Stomach smooth muscle (tissue), 2 donors: ENCODE measurements at regions not wholly inside any gene's neighbourhood (a gene's known extent, or its start where the extent isn't known, plus 50 kb on each side); places are given as distances from the start of the nearest gene placed in this dataset.

Experiments used
- H3K27ac ChIP-seq: one replicate; pipeline ENCODE4 v1.7.0; 2013; ENCODE audit warnings: mild to moderate bottlenecking, low read length, inconsistent platforms
- H3K27me3 ChIP-seq, 2 donors: one replicate each; pipeline ENCODE4 v1.7.0; 2013; ENCODE audit warnings: low read length in 2 of 2; ENCODE audit not compliant: insufficient read depth in 2 of 2, control insufficient read depth in 1 of 2
- H3K36me3 ChIP-seq, 2 donors: one replicate each; pipeline ENCODE4 v1.7.0; 2013; ENCODE audit warnings: low read length in 2 of 2; ENCODE audit not compliant: control insufficient read depth in 2 of 2, insufficient read depth in 2 of 2
- H3K4me1 ChIP-seq: one replicate; pipeline ENCODE4 v1.7.0; 2013; ENCODE audit warnings: low read length; ENCODE audit not compliant: control insufficient read depth, insufficient read depth
- H3K4me3 ChIP-seq, 2 donors: one replicate each; pipeline ENCODE4 v1.7.0; 2013; ENCODE audit warnings: low read length in 2 of 2
- H3K9ac ChIP-seq, 2 donors: one replicate each; pipeline ENCODE4 v1.7.0; 2013; ENCODE audit warnings: low read length in 2 of 2, mild to moderate bottlenecking in 1 of 2
- H3K9me3 ChIP-seq, 2 donors: one replicate each; pipeline ENCODE4 v1.7.0; 2013; ENCODE audit warnings: low read length in 2 of 2; ENCODE audit not compliant: control insufficient read depth in 2 of 2
- donor health status: healthy.
- donor health status: Pancreatic carcinoma.

GRCh38 chr7:27387864-27388263, 145.3 kb downstream of the EVX1 start:
- H3K4me1 ChIP-seq = no peaks in the 10 kb centered on the region
- no peaks in the 10 kb centered on the region for H3K27me3 ChIP-seq
- no peaks in the 10 kb centered on the region for H3K9me3 ChIP-seq
- no peak overlapping the region for H3K27ac ChIP-seq
- no peak overlapping the region for H3K9ac ChIP-seq
- no peak overlapping the region for H3K4me3 ChIP-seq
- no peaks in the 10 kb centered on the region for H3K36me3 ChIP-seq

- no peaks in the 10 kb centered on the region for H3K4me1 ChIP-seq
- H3K36me3 ChIP-seq = no peaks in the 10 kb centered on the region
- H3K27me3 ChIP-seq = no peaks in the 10 kb centered on the region
- H3K4me3 ChIP-seq = no peak overlapping the region
- H3K9ac ChIP-seq = no peak overlapping the region
- H3K9me3 ChIP-seq = no peaks in the 10 kb centered on the region
- H3K27ac ChIP-seq = no peak overlapping the region
Measured at GRCh38 chr7:27388561-27388960, 146.0 kb downstream of the EVX1 start.

- H3K9ac ChIP-seq = no peak overlapping the region
- no peak overlapping the region for H3K4me3 ChIP-seq
- no peaks in the 10 kb centered on the region for H3K27me3 ChIP-seq
- no peaks in the 10 kb centered on the region for H3K36me3 ChIP-seq
- no peaks in the 10 kb centered on the region for H3K4me1 ChIP-seq
- H3K27ac ChIP-seq = no peak overlapping the region
- no peaks in the 10 kb centered on the region for H3K9me3 ChIP-seq
Measured at GRCh38 chr7:27389496-27389895, 146.9 kb downstream of the EVX1 start.

- Histone ChIP-seq H3K36me3 (no peaks in the 10 kb centered on the region), H3K4me1 (no peaks in the 10 kb centered on the region), H3K27me3 (peaks cover 0 to 2% of the 10 kb centered on the region in 2 donors), H3K9ac (no peak overlapping the region), H3K27ac (no peak overlapping the region), H3K9me3 (no peaks in the 10 kb centered on the region), H3K4me3 (no peak overlapping the region)
Measured at GRCh38 chr7:27392477-27392876, 149.9 kb downstream of the EVX1 start.

GRCh38 chr7:27394871-27395270, 152.3 kb downstream of the EVX1 start:
- Histone ChIP-seq H3K27ac (no peak overlapping the region), H3K36me3 (no peaks in the 10 kb centered on the region), H3K4me3 (no peak overlapping the region), H3K9me3 (no peaks in the 10 kb centered on the region), H3K27me3 (peaks cover 0 to 2% of the 10 kb centered on the region in 2 donors), H3K9ac (no peak overlapping the region), H3K4me1 (no peaks in the 10 kb centered on the region)

GRCh38 chr7:27395626-27396025, 153.0 kb downstream of the EVX1 start:
- H3K27ac ChIP-seq = no peak overlapping the region
- no peak overlapping the region for H3K9ac ChIP-seq
- H3K4me3 ChIP-seq = no peak overlapping the region
- no peaks in the 10 kb centered on the region for H3K4me1 ChIP-seq
- H3K9me3 ChIP-seq = no peaks in the 10 kb centered on the region
- H3K27me3 ChIP-seq = peaks cover 0 to 2% of the 10 kb centered on the region in 2 donors
- H3K36me3 ChIP-seq = no peaks in the 10 kb centered on the region

- Histone ChIP-seq H3K27ac (no peak overlapping the region), H3K27me3 (peaks cover 0 to 2% of the 10 kb centered on the region in 2 donors), H3K4me1 (no peaks in the 10 kb centered on the region), H3K4me3 (no peak overlapping the region), H3K9me3 (no peaks in the 10 kb centered on the region), H3K9ac (no peak overlapping the region), H3K36me3 (no peaks in the 10 kb centered on the region)
Measured at GRCh38 chr7:27397503-27397902, 154.9 kb downstream of the EVX1 start.

- Histone ChIP-seq H3K27me3 (peaks cover 0 to 2% of the 10 kb centered on the region in 2 donors), H3K9ac (no peak overlapping the region), H3K27ac (no peak overlapping the region), H3K36me3 (no peaks in the 10 kb centered on the region), H3K4me1 (no peaks in the 10 kb centered on the region), H3K9me3 (no peaks in the 10 kb centered on the region), H3K4me3 (no peak overlapping the region)
Measured at GRCh38 chr7:27398851-27399250, 156.2 kb downstream of the EVX1 start.

GRCh38 chr7:27399791-27400567, 157.4 kb downstream of the EVX1 start:
- Histone ChIP-seq H3K9ac (no peak overlapping the region), H3K36me3 (no peaks in the 10 kb centered on the region), H3K27me3 (peaks cover 0 to 2% of the 10 kb centered on the region in 2 donors), H3K4me1 (no peaks in the 10 kb centered on the region), H3K9me3 (no peaks in the 10 kb centered on the region), H3K4me3 (no peak overlapping the region), H3K27ac (no peak overlapping the region)

GRCh38 chr7:27405780-27406179, 163.2 kb downstream of the EVX1 start:
- H3K27ac ChIP-seq = no peak overlapping the region
- no peak overlapping the region for H3K4me3 ChIP-seq
- H3K36me3 ChIP-seq = no peaks in the 10 kb centered on the region
- H3K9ac ChIP-seq = no peak overlapping the region
- H3K27me3 ChIP-seq = no peaks in the 10 kb centered on the region
- no peaks in the 10 kb centered on the region for H3K4me1 ChIP-seq
- H3K9me3 ChIP-seq = no peaks in the 10 kb centered on the region

- no peaks in the 10 kb centered on the region for H3K4me1 ChIP-seq
- H3K9ac ChIP-seq = no peak overlapping the region
- no peaks in the 10 kb centered on the region for H3K36me3 ChIP-seq
- H3K27me3 ChIP-seq = no peaks in the 10 kb centered on the region
- no peak overlapping the region for H3K4me3 ChIP-seq
- no peaks in the 10 kb centered on the region for H3K9me3 ChIP-seq
- H3K27ac ChIP-seq = no peak overlapping the region
Measured at GRCh38 chr7:27409311-27409710, 166.7 kb downstream of the EVX1 start.
